CMK (cell line): ENCODE measurements at regions not wholly inside any gene's neighbourhood (a gene's known extent, or its start where the extent isn't known, plus 50 kb on each side); places are given as distances from the start of the nearest gene placed in this dataset.

Experiments used
- DNase-seq: peaks from one replicate; pipeline ENCODE4 v3.0.0-alpha.2; 2010; ENCODE audit warnings: low read depth

GRCh38 chr6:91804981-91805380, 1218.1 kb upstream of the MAP3K7 start:
- no peak for DNase-seq

- no peak for DNase-seq
Measured at GRCh38 chr6:91802431-91802830, 1215.6 kb upstream of the MAP3K7 start.

GRCh38 chr6:91796603-91797002, 1209.7 kb upstream of the MAP3K7 start:
- no peak for DNase-seq

- DNase-seq: no peak
Measured at GRCh38 chr6:91788501-91788900, 1201.6 kb upstream of the MAP3K7 start.

- no peak for DNase-seq
Measured at GRCh38 chr6:91786474-91787184, 1199.8 kb upstream of the MAP3K7 start.

- DNase-seq: no peak
Measured at GRCh38 chr6:91782802-91783201, 1195.9 kb upstream of the MAP3K7 start.

- no peak for DNase-seq
Measured at GRCh38 chr6:91781946-91782345, 1195.1 kb upstream of the MAP3K7 start.

- DNase-seq: no peak
Measured at GRCh38 chr6:91780270-91780669, 1193.4 kb upstream of the MAP3K7 start.

GRCh38 chr6:91761621-91762020, 1174.7 kb upstream of the MAP3K7 start:
- no peak for DNase-seq

- DNase-seq: no peak
Measured at GRCh38 chr6:91754691-91755090, 1167.8 kb upstream of the MAP3K7 start.

GRCh38 chr6:91751526-91751925, 1164.7 kb upstream of the MAP3K7 start:
- DNase-seq: no peak

- DNase-seq: no peak
Measured at GRCh38 chr6:91744566-91744965, 1157.7 kb upstream of the MAP3K7 start.

GRCh38 chr6:91743756-91744155, 1156.9 kb upstream of the MAP3K7 start:
- no peak for DNase-seq

- no peak for DNase-seq
Measured at GRCh38 chr6:91731939-91732338, 1145.1 kb upstream of the MAP3K7 start.

GRCh38 chr6:91730710-91731109, 1143.8 kb upstream of the MAP3K7 start:
- no peak for DNase-seq

GRCh38 chr6:91720324-91720723, 1133.5 kb upstream of the MAP3K7 start:
- no peak for DNase-seq

GRCh38 chr6:91719414-91719813, 1132.5 kb upstream of the MAP3K7 start:
- no peak for DNase-seq

GRCh38 chr6:91718198-91718597, 1131.3 kb upstream of the MAP3K7 start:
- no peak for DNase-seq

GRCh38 chr6:91717094-91717493, 1130.2 kb upstream of the MAP3K7 start:
- no peak for DNase-seq

- DNase-seq: no peak
Measured at GRCh38 chr6:91716361-91716760, 1129.5 kb upstream of the MAP3K7 start.

- no peak for DNase-seq
Measured at GRCh38 chr6:91715171-91715805, 1128.4 kb upstream of the MAP3K7 start.

GRCh38 chr6:91713911-91714310, 1127.0 kb upstream of the MAP3K7 start:
- no peak for DNase-seq

- DNase-seq: no peak
Measured at GRCh38 chr6:91711518-91711917, 1124.6 kb upstream of the MAP3K7 start.

GRCh38 chr6:91710342-91710741, 1123.5 kb upstream of the MAP3K7 start:
- no peak for DNase-seq
